MM.1S (cell line): ENCODE measurements at regions not wholly inside any gene's neighbourhood (a gene's known extent, or its start where the extent isn't known, plus 50 kb on each side); places are given as distances from the start of the nearest gene placed in this dataset.

Source experiments
- EZH2phosphoT487 ChIP-seq: fragments of 300-600 bp; sonication (generic); IDR thresholded peaks from 2 replicates; pipeline ENCODE4 v1.6.1; 2018; ENCODE audit warnings: antibody characterized with exemption, low read length
- TF ChIP-seq, protein P1 (sequence below): fragments of 300-600 bp; sonication (generic); IDR thresholded peaks from 2 replicates; pipeline ENCODE4 v1.5.1; 2016; ENCODE audit warnings: antibody characterized with exemption, low read length, mixed read lengths

DNA sequence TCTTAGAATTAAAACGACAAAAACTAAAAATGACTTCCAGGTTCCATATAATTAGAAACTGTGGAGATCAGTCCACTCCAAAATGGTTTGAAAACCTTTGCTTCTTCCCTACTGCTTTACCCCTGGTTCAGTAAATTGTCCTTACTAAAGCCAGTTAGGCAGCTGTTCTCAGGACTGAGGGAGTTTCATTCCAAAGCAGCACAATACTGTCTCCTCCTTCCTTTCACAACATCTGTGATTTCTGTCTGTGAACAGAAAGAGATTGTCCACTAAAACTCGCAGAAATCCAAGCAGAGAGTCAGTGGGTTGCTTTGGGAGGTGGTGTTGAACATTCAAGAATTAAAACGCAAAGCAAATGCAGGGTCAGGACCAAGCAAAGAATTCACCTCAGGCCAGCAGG, 740.8 kb upstream of the ZNF608 start:
- no peak for TF ChIP-seq EZH2phosphoT487
- TF ChIP-seq, protein P1, sequence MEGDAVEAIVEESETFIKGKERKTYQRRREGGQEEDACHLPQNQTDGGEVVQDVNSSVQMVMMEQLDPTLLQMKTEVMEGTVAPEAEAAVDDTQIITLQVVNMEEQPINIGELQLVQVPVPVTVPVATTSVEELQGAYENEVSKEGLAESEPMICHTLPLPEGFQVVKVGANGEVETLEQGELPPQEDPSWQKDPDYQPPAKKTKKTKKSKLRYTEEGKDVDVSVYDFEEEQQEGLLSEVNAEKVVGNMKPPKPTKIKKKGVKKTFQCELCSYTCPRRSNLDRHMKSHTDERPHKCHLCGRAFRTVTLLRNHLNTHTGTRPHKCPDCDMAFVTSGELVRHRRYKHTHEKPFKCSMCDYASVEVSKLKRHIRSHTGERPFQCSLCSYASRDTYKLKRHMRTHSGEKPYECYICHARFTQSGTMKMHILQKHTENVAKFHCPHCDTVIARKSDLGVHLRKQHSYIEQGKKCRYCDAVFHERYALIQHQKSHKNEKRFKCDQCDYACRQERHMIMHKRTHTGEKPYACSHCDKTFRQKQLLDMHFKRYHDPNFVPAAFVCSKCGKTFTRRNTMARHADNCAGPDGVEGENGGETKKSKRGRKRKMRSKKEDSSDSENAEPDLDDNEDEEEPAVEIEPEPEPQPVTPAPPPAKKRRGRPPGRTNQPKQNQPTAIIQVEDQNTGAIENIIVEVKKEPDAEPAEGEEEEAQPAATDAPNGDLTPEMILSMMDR: no peak
